OCI-LY7 (cell line): ENCODE measurements at regions not wholly inside any gene's neighbourhood (a gene's known extent, or its start where the extent isn't known, plus 50 kb on each side); places are given as distances from the start of the nearest gene placed in this dataset.

ENCODE experiments used
- CTCF ChIP-seq: fragments of 200-600 bp; sonication (generic); conservative IDR thresholded peaks from 2 replicates; pipeline ENCODE4 v1.5.1; 2014; ENCODE audit warnings: mild to moderate bottlenecking, antibody characterized with exemption, low read length, moderate library complexity, mixed read lengths
- EZH2phosphoT487 ChIP-seq: fragments of 200-600 bp; sonication (generic); IDR thresholded peaks from 2 replicates; pipeline ENCODE4 v1.6.1; 2018; ENCODE audit warnings: low read depth, borderline replicate concordance, mild to moderate bottlenecking, mixed run types, antibody characterized with exemption, low read length, moderate library complexity, mixed read lengths

GRCh38 chr3:103056542-103056941 lies 621.7 kb downstream of the ZPLD1 start:
- no peak for TF ChIP-seq CTCF
- TF ChIP-seq EZH2phosphoT487: no peak
